ENCODE measurements at regions not wholly inside any gene's neighbourhood (a gene's known extent, or its start where the extent isn't known, plus 50 kb on each side); places are given as distances from the start of the nearest gene placed in this dataset.

DNA sequence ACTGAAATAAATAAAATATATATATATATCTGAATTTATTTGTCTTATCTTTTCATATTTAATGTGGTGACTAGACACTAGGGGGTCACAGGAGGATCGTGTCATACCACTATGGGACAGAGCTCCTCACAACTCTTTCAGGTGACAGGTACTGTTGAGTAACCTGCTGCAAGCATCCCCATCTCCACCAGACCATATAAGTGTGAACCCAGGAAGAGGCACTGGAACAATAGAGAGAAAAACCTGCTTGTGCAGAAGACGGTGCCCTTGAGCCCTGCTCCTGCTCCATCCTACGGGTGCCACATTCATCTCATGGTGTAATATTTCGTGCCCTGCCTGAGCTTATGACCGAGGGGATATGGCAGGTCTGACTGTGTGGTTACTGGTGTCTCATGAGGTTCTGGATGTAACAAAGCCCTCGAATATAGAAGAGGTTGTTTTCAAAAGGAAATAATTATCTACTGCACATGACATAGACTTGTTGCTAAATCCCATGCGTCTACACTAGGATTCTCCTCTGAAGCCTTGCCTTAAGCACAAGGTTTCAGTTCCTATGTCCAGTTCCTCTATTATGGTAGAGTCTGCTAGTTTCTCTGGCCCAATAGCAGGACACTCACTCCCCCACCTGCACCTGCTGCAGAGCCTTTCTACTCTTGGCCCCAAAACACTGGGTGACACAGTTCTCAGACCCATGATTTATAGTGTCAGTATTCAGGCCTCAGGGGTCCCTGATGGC, 70.4 kb downstream of the GGTLC2 start:
- DNase-seq (no peak), ATAC-seq (peak; percentile 50)
- intact Hi-C loops (cut with DNase I, micrococcal nuclease): no loop called here
- TF ChIP-seq, protein P1, sequence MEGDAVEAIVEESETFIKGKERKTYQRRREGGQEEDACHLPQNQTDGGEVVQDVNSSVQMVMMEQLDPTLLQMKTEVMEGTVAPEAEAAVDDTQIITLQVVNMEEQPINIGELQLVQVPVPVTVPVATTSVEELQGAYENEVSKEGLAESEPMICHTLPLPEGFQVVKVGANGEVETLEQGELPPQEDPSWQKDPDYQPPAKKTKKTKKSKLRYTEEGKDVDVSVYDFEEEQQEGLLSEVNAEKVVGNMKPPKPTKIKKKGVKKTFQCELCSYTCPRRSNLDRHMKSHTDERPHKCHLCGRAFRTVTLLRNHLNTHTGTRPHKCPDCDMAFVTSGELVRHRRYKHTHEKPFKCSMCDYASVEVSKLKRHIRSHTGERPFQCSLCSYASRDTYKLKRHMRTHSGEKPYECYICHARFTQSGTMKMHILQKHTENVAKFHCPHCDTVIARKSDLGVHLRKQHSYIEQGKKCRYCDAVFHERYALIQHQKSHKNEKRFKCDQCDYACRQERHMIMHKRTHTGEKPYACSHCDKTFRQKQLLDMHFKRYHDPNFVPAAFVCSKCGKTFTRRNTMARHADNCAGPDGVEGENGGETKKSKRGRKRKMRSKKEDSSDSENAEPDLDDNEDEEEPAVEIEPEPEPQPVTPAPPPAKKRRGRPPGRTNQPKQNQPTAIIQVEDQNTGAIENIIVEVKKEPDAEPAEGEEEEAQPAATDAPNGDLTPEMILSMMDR (IDR thresholded peaks at IDR 0.05): no peak
- Histone ChIP-seq H3K4me1 (ENCODE audit: low read depth) (no peaks in the 10 kb centered on the region), H3K4me3 (no peak overlapping the region), H3K9me3 (no peaks in the 10 kb centered on the region), H3K36me3 (ENCODE audit: low read depth) (no peaks in the 10 kb centered on the region)

DNA sequence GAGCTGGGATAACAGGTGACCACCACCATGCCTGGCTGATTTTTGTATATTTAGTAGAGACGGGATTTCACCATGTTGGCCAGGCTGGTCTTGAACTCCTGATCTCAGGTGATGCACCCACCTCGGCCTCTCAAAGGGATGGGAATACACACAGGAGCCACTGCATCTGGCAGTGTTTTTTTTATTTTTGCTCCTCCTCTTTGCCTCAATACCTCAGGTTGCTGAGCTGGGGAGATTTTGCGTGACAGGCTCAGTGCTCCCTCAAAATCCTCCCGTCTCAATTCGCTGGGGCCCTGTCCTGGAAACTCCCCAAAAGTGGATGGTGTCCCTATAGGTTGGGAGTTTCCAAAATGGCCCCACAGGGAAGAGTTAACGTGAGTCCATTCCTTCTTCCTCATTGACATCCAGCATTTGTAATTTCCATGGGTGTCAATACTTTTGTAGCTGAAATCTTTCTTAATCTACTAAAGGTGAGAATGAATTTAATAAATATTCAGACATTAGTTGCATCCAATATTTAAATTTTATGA, 71.8 kb downstream of the GGTLC2 start:
- TF ChIP-seq, protein P1 (IDR thresholded peaks at IDR 0.05): no peak
- DNase-seq (no peak), ATAC-seq (no peak)
- no peaks in the 10 kb centered on the region for H3K4me1 ChIP-seq (ENCODE audit: low read depth)
- H3K4me3 ChIP-seq: no peak overlapping the region
- no peaks in the 10 kb centered on the region for H3K9me3 ChIP-seq
- intact Hi-C loops (cut with DNase I, micrococcal nuclease): no loop called here
- H3K36me3 ChIP-seq (ENCODE audit: low read depth): no peaks in the 10 kb centered on the region

GRCh38 chr22:22717664-22718063, 73.2 kb downstream of the GGTLC2 start:
- no peak for ATAC-seq
- H3K4me1 ChIP-seq (ENCODE audit: low read depth): no peaks in the 10 kb centered on the region
- TF ChIP-seq, protein P1 (IDR thresholded peaks at IDR 0.05): no peak
- no peaks in the 10 kb centered on the region for H3K36me3 ChIP-seq (ENCODE audit: low read depth)
- no peaks in the 10 kb centered on the region for H3K9me3 ChIP-seq
- DNase-seq: no peak
- no peak overlapping the region for H3K4me3 ChIP-seq
- intact Hi-C loops (cut with DNase I, micrococcal nuclease): no loop called here

GRCh38 chr22:22720201-22720723, 75.8 kb downstream of the GGTLC2 start:
- ATAC-seq (peak; percentile 91), DNase-seq (peak in 1 of 3 donors; percentile 48)
- TF ChIP-seq, protein P1 (IDR thresholded peaks at IDR 0.05): peak; percentile 12
- intact Hi-C loops (cut with DNase I, micrococcal nuclease): no loop called here
- H3K4me3 ChIP-seq: no peak overlapping the region
- H3K4me1 ChIP-seq (ENCODE audit: low read depth): no peaks in the 10 kb centered on the region
- H3K36me3 ChIP-seq (ENCODE audit: low read depth): no peaks in the 10 kb centered on the region
- H3K9me3 ChIP-seq: no peaks in the 10 kb centered on the region

DNA sequence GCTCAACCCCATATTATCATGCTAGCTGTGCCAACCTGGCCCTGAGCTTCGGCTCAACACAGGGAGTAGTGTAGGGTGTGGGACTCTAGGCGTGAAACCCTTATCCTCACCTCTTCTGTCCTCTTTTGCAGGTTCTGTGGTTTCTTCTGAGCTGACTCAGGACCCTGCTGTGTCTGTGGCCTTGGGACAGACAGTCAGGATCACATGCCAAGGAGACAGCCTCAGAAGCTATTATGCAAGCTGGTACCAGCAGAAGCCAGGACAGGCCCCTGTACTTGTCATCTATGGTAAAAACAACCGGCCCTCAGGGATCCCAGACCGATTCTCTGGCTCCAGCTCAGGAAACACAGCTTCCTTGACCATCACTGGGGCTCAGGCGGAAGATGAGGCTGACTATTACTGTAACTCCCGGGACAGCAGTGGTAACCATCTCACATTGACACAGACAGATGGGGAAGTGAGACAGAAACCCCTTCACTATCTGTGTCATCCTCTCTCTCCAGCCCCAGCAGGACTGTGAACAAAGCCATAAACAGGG, 76.4 kb downstream of the GGTLC2 start:
- H3K4me1 ChIP-seq (ENCODE audit: low read depth): no peaks in the 10 kb centered on the region
- ATAC-seq (peak; percentile 73), DNase-seq (peak in 1 of 3 donors; percentile 24)
- no peak overlapping the region for H3K4me3 ChIP-seq
- no peaks in the 10 kb centered on the region for H3K36me3 ChIP-seq (ENCODE audit: low read depth)
- H3K9me3 ChIP-seq: no peaks in the 10 kb centered on the region
- TF ChIP-seq, protein P1 (IDR thresholded peaks at IDR 0.05): no peak
- intact Hi-C loops (cut with DNase I, micrococcal nuclease): no loop called here
